ENCODE measurements at regions not wholly inside any gene's neighbourhood (a gene's known extent, or its start where the extent isn't known, plus 50 kb on each side); places are given as distances from the start of the nearest gene placed in this dataset.

- TF ChIP-seq HMGXB4 (CRISPR knock-in tag; IDR thresholded peaks at IDR 0.05; ENCODE audit: borderline replicate concordance), result no peak
- no peak for TF ChIP-seq CEBPB (IDR thresholded peaks at IDR 0.05)
- TF ChIP-seq EHF (CRISPR knock-in tag; IDR thresholded peaks at IDR 0.05), result no peak
- TF ChIP-seq ZC3H11A (IDR thresholded peaks at IDR 0.05), result no peak
- TF ChIP-seq ESRRA (IDR thresholded peaks at IDR 0.05; ENCODE audit: borderline replicate concordance, low read length), result no peak
Observed at GRCh38 chr5:67374378-67374777, 177.8 kb upstream of the CD180 start (continued).

GRCh38 chr5:67373518-67373917 lies 176.9 kb upstream of the CD180 start:
- POLR2A ChIA-PET, result no interaction called here

GRCh38 chr5:67372887-67373286 lies 176.3 kb upstream of the CD180 start:
- POLR2A ChIA-PET, result no interaction called here
- FAIRE-seq (no peak), DNase-seq (ENCODE audit: low read depth in 1 of 2, low spot score in 1 of 2) (no peak), ATAC-seq (no peak)
- Histone ChIP-seq H3K4me3 (no peak overlapping the region), H3K9me3 (no peaks in the 10 kb centered on the region), H3K27ac (no peak overlapping the region), H3K4me1 (no peaks in the 10 kb centered on the region), H3K4me2 (no peak overlapping the region)
- CTCF ChIA-PET, result no interaction called here
- TF ChIP-seq JUN (IDR thresholded peaks at IDR 0.05) (no peak), CHD2 (IDR thresholded peaks at IDR 0.05; ENCODE audit: low read length, partially characterized antibody) (no peak), ELK1 (IDR thresholded peaks at IDR 0.05; ENCODE audit: low read depth, low read length) (no peak), FOSL2 (IDR thresholded peaks at IDR 0.05) (no peak), FOSL2 (CRISPR knock-in tag; IDR thresholded peaks at IDR 0.05) (no peak), HOXB5 (CRISPR knock-in tag; IDR thresholded peaks at IDR 0.05) (no peak), CEBPB (IDR thresholded peaks at IDR 0.05) (no peak), JUNB (IDR thresholded peaks at IDR 0.05) (no peak), REST (IDR thresholded peaks at IDR 0.05) (no peak), NPAS2 (CRISPR knock-in tag; IDR thresholded peaks at IDR 0.05; ENCODE audit: borderline replicate concordance) (no peak), MAX (IDR thresholded peaks at IDR 0.05) (no peak), ESRRA (IDR thresholded peaks at IDR 0.05; ENCODE audit: borderline replicate concordance, low read length) (no peak), SMC3 (IDR thresholded peaks at IDR 0.05) (no peak), CBX2 (IDR thresholded peaks at IDR 0.05; ENCODE audit: borderline replicate concordance, low read depth) (no peak), KDM1A (IDR thresholded peaks at IDR 0.05; ENCODE audit: low read depth) (no peak), CBX8 (IDR thresholded peaks at IDR 0.05) (no peak)
- 86% methylated on average over 1 of the region's 1 CpG for WGBS (ENCODE audit: missing lambda C conversion rate)

More at GRCh38 chr5:67373518-67373917, 176.9 kb upstream of the CD180 start:
- CTCF ChIA-PET, result no interaction called here
- H3K4me2 ChIP-seq, result no peak overlapping the region
- WGBS (ENCODE audit: missing lambda C conversion rate), result 4% methylated on average over 1 of the region's 1 CpG
- TF ChIP-seq NFE2L2 (conservative IDR thresholded peaks at IDR 0.05; ENCODE audit: low read length) (no peak), PBX3 (IDR thresholded peaks at IDR 0.05) (no peak), FOSB (CRISPR knock-in tag; IDR thresholded peaks at IDR 0.05) (no peak), ZNF302 (CRISPR knock-in tag; IDR thresholded peaks at IDR 0.05) (no peak), PHF8 (IDR thresholded peaks at IDR 0.05; ENCODE audit: borderline replicate concordance, low read depth) (no peak), RARB (CRISPR knock-in tag; IDR thresholded peaks at IDR 0.05) (no peak), RCOR1 (IDR thresholded peaks at IDR 0.05; ENCODE audit: low read depth, low read length) (no peak), CBX8 (IDR thresholded peaks at IDR 0.05) (no peak), RNF2 (IDR thresholded peaks at IDR 0.05; ENCODE audit: borderline replicate concordance, low read depth) (no peak), CHD4 (IDR thresholded peaks at IDR 0.05; ENCODE audit: borderline replicate concordance) (no peak), HES2 (IDR thresholded peaks at IDR 0.05) (no peak)
- ATAC-seq (no peak), DNase-seq (ENCODE audit: low read depth in 1 of 2, low spot score in 1 of 2) (no peak), FAIRE-seq (no peak)
- H3K4me1 ChIP-seq, result no peaks in the 10 kb centered on the region
- no peak overlapping the region for H3K27ac ChIP-seq
- H3K9me3 ChIP-seq, result no peaks in the 10 kb centered on the region
- H3K4me3 ChIP-seq, result no peak overlapping the region
